ENCODE measurements at regions not wholly inside any gene's neighbourhood (a gene's known extent, or its start where the extent isn't known, plus 50 kb on each side); places are given as distances from the start of the nearest gene placed in this dataset.

GRCh38 chr5:117665121-117665520 lies 1090.5 kb upstream of the SEMA6A start:
- H3K9me3 Mint-ChIP-seq = no peaks in the 10 kb centered on the region; the same call in 2 of the 3 replicates
- ATAC-seq = no peak
- H3K4me1 Mint-ChIP-seq = peaks cover 26% of the 10 kb centered on the region

GRCh38 chr5:117662361-117662760 lies 1087.7 kb upstream of the SEMA6A start:
- Histone ChIP-seq H3K36me3 (ENCODE audit: insufficient read depth) (no peaks in the 10 kb centered on the region), H3K4me1 (ENCODE audit: insufficient read depth) (peaks cover 20% of the 10 kb centered on the region), H3K9me2 (ENCODE audit: insufficient read depth) (no peaks in the 10 kb centered on the region), H3K4me3 (no peak overlapping the region), H4K20me1 (replicated peaks; ENCODE audit: insufficient read depth) (no peaks in the 10 kb centered on the region), H2AFZ (no peak overlapping the region), H3K79me2 (replicated peaks; ENCODE audit: insufficient read depth) (no peaks in the 10 kb centered on the region), H3K27ac (ENCODE audit: low read depth) (no peak overlapping the region), H3K27me3 (ENCODE audit: insufficient read depth) (no peaks in the 10 kb centered on the region), H3F3A (replicated peaks; ENCODE audit: low read depth) (no peaks in the 10 kb centered on the region), H3K4me2 (no peak overlapping the region)
- Mint-ChIP-seq H3K4me1 (peaks cover 26% of the 10 kb centered on the region), H3K27me3 (ENCODE audit: insufficient read depth, low read depth, poor library complexity) (no peaks in the 10 kb centered on the region), H3K36me3 (ENCODE audit: low read depth) (peaks cover 2% of the 10 kb centered on the region; the same call in 1 of the 3 replicates), H3K27ac (no peak overlapping the region), H3K4me3 (no peak overlapping the region), H3K9me3 (no peaks in the 10 kb centered on the region; the same call in 2 of the 3 replicates)
- no peak for TF ChIP-seq JUNB (IDR thresholded peaks at IDR 0.05; ENCODE audit: unreplicated experiment)
- no peak for TF ChIP-seq NANOG (IDR thresholded peaks at IDR 0.05; ENCODE audit: borderline replicate concordance)
- no peak for TF ChIP-seq STAT1 (IDR thresholded peaks at IDR 0.05; ENCODE audit: unreplicated experiment)
- no peak for TF ChIP-seq ETS1 (IDR thresholded peaks at IDR 0.05)
- no peak for TF ChIP-seq ZNF114 (CRISPR knock-in tag; IDR thresholded peaks at IDR 0.05)
- TF ChIP-seq EZH2phosphoT487 (IDR thresholded peaks at IDR 0.05; ENCODE audit: unreplicated experiment) = no peak
- DNase-seq (ENCODE audit: low spot score) (no peak), ATAC-seq (no peak)

More at GRCh38 chr5:117665121-117665520, 1090.5 kb upstream of the SEMA6A start:
- H3F3A ChIP-seq (replicated peaks; ENCODE audit: low read depth) = no peaks in the 10 kb centered on the region
- Mint-ChIP-seq H3K4me3 (no peak overlapping the region), H3K27ac (no peak overlapping the region), H3K27me3 (ENCODE audit: insufficient read depth, low read depth, poor library complexity) (no peaks in the 10 kb centered on the region), H3K36me3 (ENCODE audit: low read depth) (peaks cover 2% of the 10 kb centered on the region; the same call in 1 of the 3 replicates)
- H2AFZ ChIP-seq = peak overlapping the region; percentile 29; the same call in 1 of the 2 replicates
- DNase-seq (ENCODE audit: low spot score) = no peak
- TF ChIP-seq ZNF114 (CRISPR knock-in tag; IDR thresholded peaks at IDR 0.05) = no peak
- TF ChIP-seq CREB1 (CRISPR knock-in tag; IDR thresholded peaks at IDR 0.05; ENCODE audit: low read depth) = no peak
- TF ChIP-seq ETS1 (IDR thresholded peaks at IDR 0.05) = no peak
- TF ChIP-seq ZNF331 (CRISPR knock-in tag; IDR thresholded peaks at IDR 0.05; ENCODE audit: low read depth) = no peak
- no peak for TF ChIP-seq REST (IDR thresholded peaks at IDR 0.05; ENCODE audit: unreplicated experiment)
- TF ChIP-seq POLR2AphosphoS5 (IDR thresholded peaks at IDR 0.05; ENCODE audit: low read depth) = no peak
- no peak for TF ChIP-seq EZH2phosphoT487 (IDR thresholded peaks at IDR 0.05; ENCODE audit: unreplicated experiment)
- no peak for TF ChIP-seq EZH2 (IDR thresholded peaks at IDR 0.05; ENCODE audit: low read depth, unreplicated experiment)
- TF ChIP-seq STAT1 (IDR thresholded peaks at IDR 0.05; ENCODE audit: unreplicated experiment) = no peak
- H3K4me1 ChIP-seq (ENCODE audit: insufficient read depth) = peaks cover 27% of the 10 kb centered on the region
- no peak overlapping the region for H3K4me3 ChIP-seq
- no peak overlapping the region for H3K4me2 ChIP-seq
- H3K27ac ChIP-seq (ENCODE audit: low read depth) = no peak overlapping the region
- no peaks in the 10 kb centered on the region for H3K36me3 ChIP-seq (ENCODE audit: insufficient read depth)
- no peaks in the 10 kb centered on the region for H3K27me3 ChIP-seq (ENCODE audit: insufficient read depth)
- H4K20me1 ChIP-seq (replicated peaks; ENCODE audit: insufficient read depth) = no peaks in the 10 kb centered on the region
- no peaks in the 10 kb centered on the region for H3K79me2 ChIP-seq (replicated peaks; ENCODE audit: insufficient read depth)
- H3K9me2 ChIP-seq (ENCODE audit: insufficient read depth) = no peaks in the 10 kb centered on the region

Data from GM23338 (cell line).